HUES64 (cell line): ENCODE measurements at regions not wholly inside any gene's neighbourhood (a gene's known extent, or its start where the extent isn't known, plus 50 kb on each side); places are given as distances from the start of the nearest gene placed in this dataset.
A peak's percentile ranks its signal among the peaks of the same experiment; 100 is the strongest.
"Not testable (repeated sequence)": the region's sequence is repeated elsewhere in the genome, so short reads cannot be mapped to it uniquely, and the experiment has no call there.

ENCODE experiments used
- H3K27ac ChIP-seq: 2 replicates; pipeline ENCODE4 v1.7.0; 2013; ENCODE audit warnings: low read depth, low read length, inconsistent platforms
- H3K27me3 ChIP-seq: 2 replicates; pipeline ENCODE4 v1.6.1; 2013; ENCODE audit warnings: mild to moderate bottlenecking, low read length; ENCODE audit not compliant: insufficient read depth
- H3K36me3 ChIP-seq: 2 replicates; pipeline ENCODE4 v1.6.1; 2013; ENCODE audit warnings: mild to moderate bottlenecking, low read length; ENCODE audit not compliant: insufficient read depth
- H3K4me1 ChIP-seq: 2 replicates; pipeline ENCODE4 v1.6.1; 2013; ENCODE audit warnings: mild to moderate bottlenecking, low read length, moderate library complexity; ENCODE audit not compliant: insufficient read depth
- H3K4me3 ChIP-seq: 2 replicates; pipeline ENCODE4 v1.5.1; 2013; ENCODE audit warnings: mild to moderate bottlenecking, low read length, moderate library complexity
- H3K9ac ChIP-seq: 2 replicates; pipeline ENCODE4 v1.6.1; 2013; ENCODE audit warnings: mild to moderate bottlenecking, low read depth, low read length
- H3K9me3 ChIP-seq: 2 replicates; pipeline ENCODE4 v1.6.1; 2013; ENCODE audit warnings: low read depth, low read length; ENCODE audit not compliant: insufficient read depth
- WGBS: fragments of 150-250, 120-280 bp; methylation state at CpG from one replicate; pipeline ENCODE4 v1.1.7; 2013; ENCODE audit warnings: missing lambda C conversion rate; 5-methylcytosine and 5-hydroxymethylcytosine counted together

GRCh38 chrX:10676235-10676957 lies 56.0 kb upstream of the MID1 start:
- Histone ChIP-seq H3K9me3 (no peaks in the 10 kb centered on the region), H3K4me1 (peaks cover 43% of the 10 kb centered on the region), H3K27ac (no peak overlapping the region), H3K36me3 (no peaks in the 10 kb centered on the region), H3K9ac (no peak overlapping the region), H3K27me3 (no peaks in the 10 kb centered on the region), H3K4me3 (peak overlapping the region; percentile 11; the same call in 1 of the 2 replicates)
- WGBS = 43% methylated on average over 14 of the region's 15 CpGs

GRCh38 chrX:10677490-10677889 lies 57.1 kb upstream of the MID1 start:
- 58% methylated on average over 5 of the region's 5 CpGs for WGBS
- Histone ChIP-seq H3K9me3 (no peaks in the 10 kb centered on the region), H3K4me1 (peaks cover 43% of the 10 kb centered on the region), H3K9ac (no peak overlapping the region), H3K4me3 (no peak overlapping the region), H3K36me3 (no peaks in the 10 kb centered on the region), H3K27ac (peak overlapping the region; percentile 28; the same call in 1 of the 2 replicates), H3K27me3 (no peaks in the 10 kb centered on the region)

- Histone ChIP-seq H3K4me3 (no peak overlapping the region), H3K27me3 (no peaks in the 10 kb centered on the region)
- WGBS = 70% methylated on average over 5 of the region's 5 CpGs
Observed at GRCh38 chrX:10679387-10679786, 59.0 kb upstream of the MID1 start.

GRCh38 chrX:10681167-10681566 lies 60.8 kb upstream of the MID1 start:
- Histone ChIP-seq H3K9ac (no peak overlapping the region), H3K9me3 (no peaks in the 10 kb centered on the region), H3K4me1 (peaks cover 24% of the 10 kb centered on the region), H3K36me3 (no peaks in the 10 kb centered on the region), H3K4me3 (no peak overlapping the region), H3K27me3 (no peaks in the 10 kb centered on the region), H3K27ac (no peak overlapping the region)
- 90% methylated on average over 4 of the region's 4 CpGs for WGBS

More at GRCh38 chrX:10679387-10679786, 59.0 kb upstream of the MID1 start:
- Histone ChIP-seq H3K4me1 (peaks cover 38% of the 10 kb centered on the region), H3K27ac (no peak overlapping the region; the same call in 1 of the 2 replicates), H3K36me3 (no peaks in the 10 kb centered on the region), H3K9me3 (no peaks in the 10 kb centered on the region), H3K9ac (no peak overlapping the region)

- H3K27me3 ChIP-seq, H3K9ac ChIP-seq, H3K36me3 ChIP-seq, H3K27ac ChIP-seq, H3K9me3 ChIP-seq, H3K4me3 ChIP-seq: not testable (repeated sequence)
- H3K4me1 ChIP-seq = peaks cover 11% of the 10 kb centered on the region; the same call in 1 of the 2 replicates
- WGBS = 96% methylated on average over 6 of the region's 7 CpGs
Observed at GRCh38 chrX:10683631-10684030, 63.2 kb upstream of the MID1 start.

- Histone ChIP-seq H3K36me3 (no peaks in the 10 kb centered on the region), H3K27me3 (no peaks in the 10 kb centered on the region), H3K27ac (no peak overlapping the region), H3K9ac (no peak overlapping the region), H3K4me3 (no peak overlapping the region), H3K4me1 (no peaks in the 10 kb centered on the region), H3K9me3 (no peaks in the 10 kb centered on the region)
- 100% methylated on average over 2 of the region's 2 CpGs for WGBS
Observed at GRCh38 chrX:10685923-10686595, 65.7 kb upstream of the MID1 start.

- not testable (repeated sequence) for H3K9me3 ChIP-seq, H3K4me3 ChIP-seq, H3K27me3 ChIP-seq, H3K9ac ChIP-seq, H3K27ac ChIP-seq, H3K36me3 ChIP-seq, H3K4me1 ChIP-seq
- WGBS = 92% methylated on average over 4 of the region's 4 CpGs
Observed at GRCh38 chrX:10691751-10692150, 71.4 kb upstream of the MID1 start.

GRCh38 chrX:10697616-10698317 lies 77.4 kb upstream of the MID1 start:
- H3K9me3 ChIP-seq = no peaks in the 10 kb centered on the region
- no peak overlapping the region for H3K4me3 ChIP-seq
- WGBS = 90% methylated on average over 6 of the region's 7 CpGs
- no peak overlapping the region for H3K27ac ChIP-seq
- H3K4me1 ChIP-seq = no peaks in the 10 kb centered on the region
- H3K36me3 ChIP-seq = no peaks in the 10 kb centered on the region
- no peaks in the 10 kb centered on the region for H3K27me3 ChIP-seq
- H3K9ac ChIP-seq = no peak overlapping the region

- H3K9ac ChIP-seq = no peak overlapping the region
- no peak overlapping the region for H3K4me3 ChIP-seq
- H3K27me3 ChIP-seq = no peaks in the 10 kb centered on the region
- no peaks in the 10 kb centered on the region for H3K4me1 ChIP-seq
- H3K36me3 ChIP-seq = no peaks in the 10 kb centered on the region
- H3K27ac ChIP-seq = no peak overlapping the region
- no CpG with 5 or more reads among the region's 1 CpG for WGBS
- H3K9me3 ChIP-seq = no peaks in the 10 kb centered on the region
Observed at GRCh38 chrX:10698318-10698640, 77.9 kb upstream of the MID1 start.

- Histone ChIP-seq H3K27me3 (no peaks in the 10 kb centered on the region), H3K9me3 (no peaks in the 10 kb centered on the region), H3K9ac (no peak overlapping the region), H3K4me3 (no peak overlapping the region), H3K36me3 (no peaks in the 10 kb centered on the region), H3K27ac (no peak overlapping the region), H3K4me1 (no peaks in the 10 kb centered on the region)
- WGBS = 89% methylated on average over 2 of the region's 4 CpGs
Observed at GRCh38 chrX:10702031-10702430, 81.6 kb upstream of the MID1 start.

- H3K36me3 ChIP-seq, H3K27me3 ChIP-seq, H3K9me3 ChIP-seq, H3K4me3 ChIP-seq, H3K27ac ChIP-seq, H3K4me1 ChIP-seq, H3K9ac ChIP-seq: not testable (repeated sequence)
- 96% methylated on average over 3 of the region's 3 CpGs for WGBS
Observed at GRCh38 chrX:10706342-10706741, 86.0 kb upstream of the MID1 start.
